Activated B cell treated with CpG ODN at 0.5 μM for 24 hours (primary cell): ENCODE measurements at regions not wholly inside any gene's neighbourhood (a gene's known extent, or its start where the extent isn't known, plus 50 kb on each side); places are given as distances from the start of the nearest gene placed in this dataset.
"Not testable (repeated sequence)": the region's sequence is repeated elsewhere in the genome, so short reads cannot be mapped to it uniquely, and the experiment has no call there.

Source experiments
- ATAC-seq: fragments of 200-7000 bp; cut with Tn5 transposase; one replicate; pipeline ENCODE4 v1.10.0; 2021; ENCODE audit warnings: low read depth, mild to moderate bottlenecking, moderate library complexity
- CTCF ChIA-PET: fragments of 350-600 bp; sonication (Branson Sonifier 250); formaldehyde crosslinking; loops from one replicate; lab custom pipeline; 2021; ENCODE audit warnings: antibody characterized with exemption; lab: Charles Lee
- POLR2A ChIA-PET: fragments of 350-600 bp; sonication (Branson Sonifier 250); formaldehyde crosslinking; loops from one replicate; lab custom pipeline; 2021; ENCODE audit warnings: antibody characterized with exemption; lab: Charles Lee
- DNase-seq: peaks from one replicate; pipeline ENCODE4 v3.0.0; 2022
- H3K27ac Mint-ChIP-seq: one replicate; pipeline ENCODE4 v1.8.0; 2020; ENCODE audit warnings: mixed read lengths
- H3K27me3 Mint-ChIP-seq: one replicate; pipeline ENCODE4 v1.8.0; 2021; ENCODE audit warnings: mixed read lengths
- H3K36me3 Mint-ChIP-seq: one replicate; pipeline ENCODE4 v1.8.0; 2021; ENCODE audit warnings: low read depth, mixed read lengths
- H3K4me1 Mint-ChIP-seq: one replicate; pipeline ENCODE4 v1.8.0; 2021; ENCODE audit warnings: mixed read lengths
- H3K4me3 Mint-ChIP-seq: one replicate; pipeline ENCODE4 v1.8.0; 2020; ENCODE audit warnings: mild to moderate bottlenecking, mixed read lengths
- H3K9me3 Mint-ChIP-seq: one replicate; pipeline ENCODE4 v1.8.0; 2020; ENCODE audit warnings: mixed read lengths
- intact Hi-C: fragments of 100-400 bp; cut with micrococcal nuclease; formaldehyde crosslinking; loops from one replicate; pipeline ENCODE4 v1.15.1; 2024
- TF ChIP-seq, protein P1 (sequence below): fragments of 200-600 bp; IDR thresholded peaks from one replicate; pipeline ENCODE4 v1.8.0; 2022; ENCODE audit warnings: antibody characterized with exemption, mild to moderate bottlenecking

DNA sequence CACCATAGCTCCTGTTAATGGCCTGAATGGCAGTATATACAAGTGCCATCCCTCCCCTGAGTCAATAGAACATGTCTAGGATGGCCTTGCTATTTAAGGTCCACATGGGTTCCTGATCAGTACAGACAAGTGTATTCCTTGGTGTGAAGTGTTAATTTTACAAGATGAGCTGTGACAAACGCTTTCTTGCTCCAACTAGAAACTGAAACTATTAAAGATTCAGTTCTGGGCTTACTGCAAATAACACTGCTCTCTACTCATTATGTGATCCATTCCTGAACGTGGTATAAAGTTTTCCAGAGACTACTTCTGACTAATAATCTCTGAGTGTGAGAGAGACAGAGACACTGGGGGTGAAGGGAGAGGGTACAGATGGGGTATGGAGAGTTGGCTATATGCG is 198.0 kb upstream of the FBXL4 start:
- no peak overlapping the region for H3K4me3 Mint-ChIP-seq
- peaks cover 4% of the 10 kb centered on the region for H3K27me3 Mint-ChIP-seq
- no peaks in the 10 kb centered on the region for H3K9me3 Mint-ChIP-seq
- H3K4me1 Mint-ChIP-seq, result no peaks in the 10 kb centered on the region
- intact Hi-C loops, result no loop called here
- ChIA-PET CTCF (no interaction called here), POLR2A (no interaction called here)
- no peak overlapping the region for H3K27ac Mint-ChIP-seq
- TF ChIP-seq, protein P1, sequence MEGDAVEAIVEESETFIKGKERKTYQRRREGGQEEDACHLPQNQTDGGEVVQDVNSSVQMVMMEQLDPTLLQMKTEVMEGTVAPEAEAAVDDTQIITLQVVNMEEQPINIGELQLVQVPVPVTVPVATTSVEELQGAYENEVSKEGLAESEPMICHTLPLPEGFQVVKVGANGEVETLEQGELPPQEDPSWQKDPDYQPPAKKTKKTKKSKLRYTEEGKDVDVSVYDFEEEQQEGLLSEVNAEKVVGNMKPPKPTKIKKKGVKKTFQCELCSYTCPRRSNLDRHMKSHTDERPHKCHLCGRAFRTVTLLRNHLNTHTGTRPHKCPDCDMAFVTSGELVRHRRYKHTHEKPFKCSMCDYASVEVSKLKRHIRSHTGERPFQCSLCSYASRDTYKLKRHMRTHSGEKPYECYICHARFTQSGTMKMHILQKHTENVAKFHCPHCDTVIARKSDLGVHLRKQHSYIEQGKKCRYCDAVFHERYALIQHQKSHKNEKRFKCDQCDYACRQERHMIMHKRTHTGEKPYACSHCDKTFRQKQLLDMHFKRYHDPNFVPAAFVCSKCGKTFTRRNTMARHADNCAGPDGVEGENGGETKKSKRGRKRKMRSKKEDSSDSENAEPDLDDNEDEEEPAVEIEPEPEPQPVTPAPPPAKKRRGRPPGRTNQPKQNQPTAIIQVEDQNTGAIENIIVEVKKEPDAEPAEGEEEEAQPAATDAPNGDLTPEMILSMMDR, result no peak
- DNase-seq, result no peak
- no peak for ATAC-seq
- no peaks in the 10 kb centered on the region for H3K36me3 Mint-ChIP-seq

DNA sequence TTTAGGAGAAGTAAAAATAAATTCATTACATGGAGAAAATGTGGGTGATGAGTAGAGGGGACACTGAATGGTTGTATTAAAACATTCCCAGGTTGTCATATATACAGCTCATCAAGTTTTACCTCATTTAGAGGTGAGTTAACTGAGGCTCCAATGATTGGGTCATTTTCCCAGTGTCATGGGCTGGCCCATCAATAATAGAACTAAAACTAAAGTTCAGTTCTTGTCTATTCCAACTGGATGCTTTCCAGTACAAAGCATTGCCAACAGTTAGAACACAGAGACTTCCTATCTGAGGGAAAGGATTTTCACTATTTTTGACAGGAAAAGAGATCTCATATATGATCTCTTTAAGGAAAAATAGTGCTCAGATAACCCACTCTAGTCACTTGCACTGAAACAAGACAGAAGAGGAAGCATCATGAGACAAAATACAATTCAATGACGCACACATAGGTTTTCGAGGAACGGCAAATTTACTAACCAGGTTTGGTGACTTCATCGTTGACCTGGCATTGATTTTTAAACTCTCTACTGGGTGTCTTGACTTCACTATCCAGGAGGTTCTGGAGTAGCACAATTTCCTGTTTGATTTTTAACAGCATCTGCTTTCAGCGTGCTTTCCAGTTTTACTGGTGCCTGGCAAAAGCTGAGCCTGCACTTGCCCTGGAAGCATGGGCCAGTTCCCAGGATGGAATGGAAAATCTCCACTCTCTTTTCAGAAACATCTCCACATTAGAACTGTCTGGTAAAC is 195.5 kb upstream of the FBXL4 start:
- Mint-ChIP-seq H3K36me3 (no peaks in the 10 kb centered on the region), H3K27ac (no peak overlapping the region), H3K27me3 (peaks cover 4% of the 10 kb centered on the region), H3K9me3 (no peaks in the 10 kb centered on the region), H3K4me1 (no peaks in the 10 kb centered on the region), H3K4me3 (no peak overlapping the region)
- TF ChIP-seq, protein P1, result no peak
- DNase-seq, result no peak
- ChIA-PET POLR2A (no interaction called here), CTCF (no interaction called here)
- ATAC-seq, result no peak
- intact Hi-C loops, result no loop called here

DNA sequence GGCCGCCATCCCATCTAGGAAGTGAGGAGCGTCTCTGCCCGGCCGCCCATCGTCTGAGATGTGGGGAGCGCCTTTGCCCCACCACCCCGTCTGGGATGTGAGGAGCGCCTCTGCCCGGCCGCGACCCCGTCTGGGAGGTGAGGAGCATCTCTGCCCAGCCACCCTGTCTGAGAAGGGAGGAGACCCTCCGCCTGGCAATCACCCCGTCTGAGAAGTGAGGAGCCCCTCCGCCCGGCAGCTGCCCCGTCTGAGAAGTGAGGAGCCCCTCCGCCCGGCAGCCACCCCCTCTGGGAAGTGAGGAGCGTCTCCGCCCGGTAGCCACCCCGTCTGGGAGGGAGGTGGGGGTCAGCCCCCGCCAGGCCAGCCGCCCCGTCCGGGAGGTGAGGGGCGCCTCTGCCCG is 194.2 kb upstream of the FBXL4 start:
- H3K4me1 Mint-ChIP-seq, CTCF ChIA-PET, H3K27me3 Mint-ChIP-seq, H3K36me3 Mint-ChIP-seq, H3K27ac Mint-ChIP-seq, ATAC-seq, POLR2A ChIA-PET, H3K9me3 Mint-ChIP-seq, intact Hi-C loops, DNase-seq, H3K4me3 Mint-ChIP-seq: not testable (repeated sequence)

DNA sequence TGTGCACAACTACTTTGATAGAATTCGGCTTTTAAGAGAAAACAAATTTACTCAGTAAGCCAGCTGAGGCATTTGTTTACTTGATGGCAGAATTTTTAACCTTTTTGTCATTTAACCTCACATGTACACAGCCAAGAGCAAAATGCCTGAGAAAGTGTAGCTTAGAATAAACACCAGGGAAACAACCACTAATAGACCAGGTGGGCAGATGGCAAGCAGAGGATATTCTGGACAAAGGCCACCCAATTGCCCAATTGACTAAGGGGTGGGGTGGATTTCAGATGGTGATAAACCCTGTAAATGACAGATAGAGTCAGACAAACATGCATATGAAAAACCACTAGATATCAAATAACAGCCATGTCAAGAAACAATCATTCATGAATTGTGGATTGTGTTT is 190.7 kb upstream of the FBXL4 start:
- no peak overlapping the region for H3K27ac Mint-ChIP-seq
- intact Hi-C loops, result no loop called here
- CTCF ChIA-PET, result no interaction called here
- no peaks in the 10 kb centered on the region for H3K36me3 Mint-ChIP-seq
- no peak overlapping the region for H3K4me3 Mint-ChIP-seq
- H3K9me3 Mint-ChIP-seq, result no peaks in the 10 kb centered on the region
- TF ChIP-seq, protein P1, result no peak
- peaks cover 2% of the 10 kb centered on the region for H3K27me3 Mint-ChIP-seq
- ATAC-seq (no peak), DNase-seq (no peak)
- POLR2A ChIA-PET, result no interaction called here
- H3K4me1 Mint-ChIP-seq, result no peaks in the 10 kb centered on the region

DNA sequence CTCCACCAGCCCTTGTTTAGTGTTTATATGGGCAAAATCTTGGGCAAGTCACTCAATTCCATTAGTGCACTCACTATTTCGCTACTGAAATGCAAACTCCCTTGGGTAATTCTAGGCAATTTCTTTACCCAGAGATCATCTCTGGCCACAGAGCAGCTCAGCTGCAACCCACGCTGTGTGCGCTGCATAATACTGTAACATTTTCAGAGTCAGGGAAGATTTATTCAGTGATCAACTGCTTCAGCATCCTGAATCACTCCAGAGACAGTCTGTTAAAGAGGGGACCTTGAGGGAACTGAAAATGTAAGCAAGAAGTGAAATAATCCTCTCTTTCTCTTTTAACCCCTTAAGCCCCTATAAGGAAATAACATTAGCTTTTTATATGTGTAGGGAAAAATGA is 189.6 kb upstream of the FBXL4 start:
- TF ChIP-seq, protein P1, result no peak
- Mint-ChIP-seq H3K27ac (no peak overlapping the region), H3K9me3 (no peaks in the 10 kb centered on the region), H3K4me3 (no peak overlapping the region), H3K27me3 (peaks cover 2% of the 10 kb centered on the region), H3K4me1 (no peaks in the 10 kb centered on the region), H3K36me3 (no peaks in the 10 kb centered on the region)
- POLR2A ChIA-PET, result no interaction called here
- CTCF ChIA-PET, result no interaction called here
- DNase-seq, result no peak
- ATAC-seq, result no peak
- intact Hi-C loops, result no loop called here

DNA sequence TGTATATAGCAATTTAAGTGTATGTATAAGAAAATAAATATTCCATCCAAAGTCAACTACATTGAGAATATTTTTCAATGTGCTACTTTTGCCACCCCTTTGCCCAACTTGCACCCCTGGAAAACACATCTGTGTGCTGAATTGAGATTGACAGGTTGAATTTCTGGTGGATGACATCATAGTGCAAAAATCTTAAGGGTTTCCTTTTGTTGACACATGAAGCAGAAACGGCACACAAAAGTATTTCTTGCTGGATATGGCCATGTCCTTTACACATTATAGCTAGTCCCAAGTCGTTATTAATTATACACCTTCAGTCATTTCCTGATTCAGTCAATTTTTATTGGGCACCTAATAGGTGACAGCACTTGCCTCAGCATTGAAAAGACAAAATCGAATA is 188.7 kb upstream of the FBXL4 start:
- no peaks in the 10 kb centered on the region for H3K9me3 Mint-ChIP-seq
- no peaks in the 10 kb centered on the region for H3K36me3 Mint-ChIP-seq
- no peak overlapping the region for H3K4me3 Mint-ChIP-seq
- H3K4me1 Mint-ChIP-seq, result no peaks in the 10 kb centered on the region
- POLR2A ChIA-PET, result no interaction called here
- ATAC-seq (no peak), DNase-seq (no peak)
- intact Hi-C loops, result no loop called here
- TF ChIP-seq, protein P1, result no peak
- CTCF ChIA-PET, result no interaction called here
- peaks cover 2% of the 10 kb centered on the region for H3K27me3 Mint-ChIP-seq
- no peak overlapping the region for H3K27ac Mint-ChIP-seq
